Dermis microvascular lymphatic vessel endothelial cell (primary cell): ENCODE measurements at regions not wholly inside any gene's neighbourhood (a gene's known extent, or its start where the extent isn't known, plus 50 kb on each side); places are given as distances from the start of the nearest gene placed in this dataset.
"Not testable (repeated sequence)": the region's sequence is repeated elsewhere in the genome, so short reads cannot be mapped to it uniquely, and the experiment has no call there.

Experiments
- DNase-seq, 2 donors: peaks; one replicate each; pipeline versions ENCODE4 v3.0.0 to v3.0.0-alpha.2; 2010; ENCODE audit warnings: low read depth in 2 of 2

GRCh38 chr14:35174342-35174741, 52.0 kb downstream of the PRORP start:
- DNase-seq: no peak

DNA sequence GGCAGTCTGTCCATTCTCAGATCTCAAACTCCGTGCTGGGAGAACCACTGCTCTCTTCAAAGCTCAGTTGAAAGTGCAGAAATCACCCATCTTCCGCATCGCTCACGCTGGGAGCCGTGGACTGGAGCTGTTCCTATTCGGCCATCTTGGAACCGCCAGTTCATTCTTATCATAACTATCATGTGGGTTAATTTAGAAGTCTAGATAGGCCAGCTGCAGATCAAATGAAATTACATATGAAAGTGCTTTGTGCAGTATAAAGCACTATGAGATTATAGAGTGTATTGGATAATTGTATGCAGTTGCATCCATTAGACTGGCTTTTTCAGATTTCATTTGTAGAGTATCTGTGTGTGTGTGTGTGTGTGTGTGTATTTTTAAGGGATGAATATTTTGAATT, 57.8 kb downstream of the PRORP start:
- DNase-seq: no peak

- not testable (repeated sequence) for DNase-seq
These were observed 62.5 kb downstream of the PRORP start for GRCh38 chr14:35184891-35185290.

GRCh38 chr14:35189422-35189821, 67.1 kb downstream of the PRORP start:
- DNase-seq: no peak

- no peak for DNase-seq
These were observed 70.8 kb downstream of the PRORP start for GRCh38 chr14:35193161-35193560.

DNA sequence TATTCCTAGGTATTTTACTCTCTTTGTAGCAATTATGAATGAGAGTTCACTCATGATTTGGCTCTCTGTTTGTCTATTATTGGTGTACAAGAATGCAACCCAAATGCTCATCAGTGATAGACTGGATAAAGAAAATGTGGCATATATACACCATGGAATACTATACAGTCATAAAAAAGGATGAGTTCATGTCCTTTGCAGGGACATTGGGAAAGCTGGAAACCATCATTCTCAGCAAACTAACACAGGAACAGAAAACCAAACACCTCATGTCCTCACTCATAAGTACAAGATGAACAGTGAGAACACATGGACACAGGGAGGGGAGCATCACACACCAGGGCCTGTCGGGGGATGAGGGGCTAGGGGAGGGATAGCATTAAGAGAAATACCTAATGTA, 71.8 kb downstream of the PRORP start:
- DNase-seq: not testable (repeated sequence)

- DNase-seq: peak in 1 of 2 donors; percentile 12
These were observed 74.2 kb downstream of the PRORP start for GRCh38 chr14:35196571-35196970.

GRCh38 chr14:35197015-35197414, 74.7 kb downstream of the PRORP start:
- peak in 1 of 2 donors; percentile 48 for DNase-seq

GRCh38 chr14:35201066-35201465, 78.7 kb downstream of the PRORP start:
- no peak for DNase-seq

DNA sequence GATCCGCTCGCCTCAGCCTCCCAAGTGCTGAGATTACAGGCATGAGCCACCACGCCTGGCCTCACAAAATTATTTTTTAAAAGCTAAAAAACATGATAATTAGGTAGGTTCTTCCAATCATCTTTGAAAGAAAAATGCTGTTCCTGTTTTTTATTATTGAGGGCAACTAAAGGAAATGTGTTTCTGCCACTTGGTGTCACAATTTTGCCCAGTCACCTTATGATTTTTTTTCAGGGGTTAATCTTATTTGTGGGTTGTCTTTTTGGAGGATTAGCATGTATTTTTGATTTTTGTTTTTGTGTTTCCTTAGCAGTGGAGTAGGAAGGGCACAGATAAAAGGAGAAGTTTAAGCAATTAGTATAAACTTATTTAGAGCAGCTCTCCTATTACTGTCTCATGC, 79.8 kb downstream of the PRORP start:
- DNase-seq: no peak

GRCh38 chr14:35205737-35206136, 83.4 kb downstream of the PRORP start:
- DNase-seq: no peak

DNA sequence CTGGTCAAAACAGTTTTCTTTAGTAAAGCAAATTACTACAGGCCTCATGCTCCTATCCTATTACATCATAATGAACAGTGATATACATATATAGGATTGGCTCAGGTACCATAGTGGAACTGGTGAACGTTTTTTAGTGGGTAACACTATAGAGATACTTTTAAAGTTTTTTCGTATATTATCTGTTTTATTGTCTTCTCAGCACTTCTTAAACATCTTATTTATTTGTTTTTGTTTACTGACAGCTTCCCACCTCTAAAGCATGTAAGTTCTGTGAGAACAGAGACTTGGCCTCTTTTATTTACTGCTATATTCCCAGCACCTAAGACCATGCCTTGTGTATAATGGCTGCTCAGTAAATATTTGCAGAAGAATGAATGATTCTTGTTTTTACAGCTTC, 81.1 kb upstream of the PSMA6 start:
- DNase-seq: no peak

DNA sequence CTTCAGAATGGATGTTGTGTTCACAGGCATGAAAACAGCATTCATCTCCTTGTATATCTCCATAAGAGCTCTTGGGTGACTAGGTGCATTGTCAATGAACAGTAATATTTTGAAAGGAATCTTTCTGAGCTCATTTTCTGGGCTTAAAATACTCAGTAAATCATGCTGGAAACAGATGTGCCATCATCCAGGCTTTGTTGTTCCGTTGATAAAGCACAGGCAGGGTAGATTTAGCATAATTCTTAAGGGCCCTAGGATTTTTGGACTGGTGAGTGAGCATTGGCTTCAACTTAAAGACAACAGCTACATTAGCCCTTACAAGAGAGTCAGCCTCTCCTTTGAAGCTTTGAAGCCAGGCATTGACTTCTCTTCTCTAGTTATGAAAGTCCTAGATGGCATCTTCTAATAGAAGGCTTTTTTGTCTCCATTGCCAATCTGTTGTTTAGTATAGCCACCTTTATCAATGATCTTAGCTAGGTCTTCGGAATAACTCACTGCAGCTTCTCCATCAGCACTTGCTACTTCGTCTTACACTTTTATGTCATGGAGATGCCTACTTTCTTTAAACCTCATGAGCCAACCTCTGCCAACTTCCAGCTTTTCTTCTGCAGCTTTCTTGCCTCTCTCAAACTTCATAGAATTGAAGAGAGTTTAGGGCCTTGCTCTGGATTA, 79.6 kb upstream of the PSMA6 start:
- DNase-seq: no peak

DNA sequence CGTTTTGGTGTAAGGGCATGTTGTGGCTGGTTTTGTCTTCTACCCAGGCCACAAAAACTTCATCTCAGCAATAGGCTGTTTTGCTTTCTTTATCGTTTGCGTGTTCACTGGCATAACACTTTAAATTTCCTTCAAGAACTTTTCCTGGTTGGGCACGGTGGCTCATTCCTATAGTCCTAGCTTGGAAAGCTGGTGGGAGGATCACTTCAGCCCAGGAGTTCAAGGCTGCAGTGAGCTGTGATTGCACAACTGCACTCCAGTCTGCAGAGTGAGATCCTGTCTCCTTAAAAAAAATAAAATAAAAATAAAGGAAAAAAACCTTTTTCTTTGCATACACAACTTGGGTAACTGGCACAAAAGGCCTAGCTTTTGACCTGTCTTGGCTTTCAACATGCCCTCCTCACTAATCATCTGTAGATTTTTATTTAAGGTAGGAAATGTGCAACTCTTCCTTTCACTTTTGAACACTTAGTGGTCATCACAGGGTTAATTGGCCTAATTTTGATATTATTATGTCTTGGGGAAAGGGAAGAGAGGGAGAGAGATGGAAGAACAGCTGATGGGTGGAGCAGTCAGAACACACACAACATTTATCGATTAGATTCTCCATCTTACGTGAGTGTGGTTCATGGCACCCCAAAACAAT, 78.9 kb upstream of the PSMA6 start:
- no peak for DNase-seq

GRCh38 chr14:35213869-35214387, 78.3 kb upstream of the PSMA6 start:
- DNase-seq: peak in 1 of 2 donors; percentile 72

- not testable (repeated sequence) for DNase-seq
These were observed 77.8 kb upstream of the PSMA6 start for GRCh38 chr14:35214402-35214801.

GRCh38 chr14:35215110-35215813, 76.9 kb upstream of the PSMA6 start:
- peak in 1 of 2 donors; percentile 66 for DNase-seq

DNA sequence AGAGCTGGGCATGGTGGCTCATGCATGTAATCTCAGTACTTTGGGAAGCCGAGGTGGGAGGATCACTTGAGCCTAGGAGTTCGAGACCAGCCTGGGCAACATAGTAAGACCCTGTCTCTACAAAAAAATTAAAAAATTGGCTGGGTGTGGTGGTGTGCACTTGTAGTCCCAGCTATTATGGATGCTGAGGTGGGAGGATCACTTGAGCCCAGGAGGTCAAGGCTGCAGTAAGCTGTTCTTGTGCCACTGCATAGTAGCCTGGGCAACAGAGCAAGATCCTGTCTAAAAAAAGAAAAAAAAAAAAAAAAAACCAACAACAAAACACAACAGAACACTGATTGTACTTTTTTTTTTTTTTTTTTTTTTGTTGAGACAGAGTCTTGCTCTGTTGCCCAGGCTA, 74.0 kb upstream of the PSMA6 start:
- DNase-seq: not testable (repeated sequence)

DNA sequence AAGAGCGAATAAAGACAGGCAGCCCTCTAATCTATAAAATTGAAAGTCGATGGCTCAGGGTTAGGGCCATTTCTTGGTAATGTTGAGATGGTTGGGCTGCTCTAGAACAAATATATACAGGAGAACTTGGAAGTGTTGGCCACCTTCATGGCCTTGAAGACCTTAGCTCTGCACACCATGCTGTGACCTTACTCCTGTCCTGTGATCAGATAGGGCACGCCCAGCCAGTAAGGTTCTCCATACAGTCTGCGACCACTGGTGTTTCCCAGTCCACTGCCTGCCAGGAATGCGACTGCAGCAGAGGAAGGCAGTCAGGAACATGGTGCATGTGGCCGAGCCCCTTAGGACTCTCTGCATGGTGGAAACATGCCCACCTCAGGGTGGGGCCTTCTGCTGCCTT, 73.2 kb upstream of the PSMA6 start:
- no peak for DNase-seq

GRCh38 chr14:35220027-35220676, 72.0 kb upstream of the PSMA6 start:
- DNase-seq: no peak

DNA sequence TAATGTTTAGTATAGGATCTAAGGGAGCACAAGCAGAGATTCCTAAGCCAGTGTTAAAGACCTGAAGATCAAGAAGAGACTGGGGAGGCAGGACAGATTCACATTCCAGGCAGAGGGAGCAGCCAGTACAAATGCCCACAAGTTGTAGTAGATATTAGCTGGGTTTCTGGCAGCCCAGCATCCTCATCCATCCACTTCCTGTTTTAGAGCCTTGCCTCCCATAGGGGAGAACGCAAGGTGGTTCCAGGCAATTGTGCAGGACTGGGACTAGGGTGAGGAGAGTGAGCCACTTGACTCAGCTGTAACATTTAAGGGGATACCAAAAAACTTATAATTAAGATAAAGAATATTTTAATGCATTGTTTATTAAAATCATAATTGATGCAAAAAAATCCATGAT, 71.3 kb upstream of the PSMA6 start:
- DNase-seq: no peak

- no peak for DNase-seq
These were observed 70.7 kb upstream of the PSMA6 start for GRCh38 chr14:35221462-35221861.
